Activated gamma-delta T cell treated with Interleukin-2 at 50 U/mL for 16 hours (primary cell): ENCODE measurements at regions not wholly inside any gene's neighbourhood (a gene's known extent, or its start where the extent isn't known, plus 50 kb on each side); places are given as distances from the start of the nearest gene placed in this dataset.
"Not testable (repeated sequence)": the region's sequence is repeated elsewhere in the genome, so short reads cannot be mapped to it uniquely, and the experiment has no call there.

Experiments used
- DNase-seq: peaks from one replicate; pipeline ENCODE4 v3.0.0-alpha.2; 2020

GRCh38 chr9:109986521-109986991, 206.6 kb downstream of the PALM2AKAP2 start:
- no peak for DNase-seq

- DNase-seq, result no peak
Observed at GRCh38 chr9:109989296-109989695, 209.3 kb downstream of the PALM2AKAP2 start.

DNA sequence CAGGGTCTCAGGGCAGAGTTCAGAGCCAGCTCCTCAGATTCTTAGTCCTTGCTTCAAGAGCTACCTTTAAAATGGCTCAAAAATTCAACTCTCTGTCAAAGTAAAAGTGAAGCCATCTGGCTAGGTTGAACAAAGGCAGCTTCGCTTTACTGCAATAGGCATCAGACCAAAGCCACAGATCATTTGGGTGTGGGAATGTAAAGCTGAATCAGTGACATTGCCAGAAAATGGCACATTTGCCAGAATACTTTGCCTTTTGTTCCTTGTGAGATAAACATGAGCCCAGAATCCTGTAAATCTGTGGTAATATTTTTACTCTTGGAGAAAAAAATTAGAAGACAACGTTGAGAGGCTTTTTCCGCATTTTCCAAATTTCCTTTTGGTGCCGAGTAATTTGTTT, 210.5 kb downstream of the PALM2AKAP2 start:
- DNase-seq, result no peak

GRCh38 chr9:109992293-109992692, 212.3 kb downstream of the PALM2AKAP2 start:
- DNase-seq, result no peak

DNA sequence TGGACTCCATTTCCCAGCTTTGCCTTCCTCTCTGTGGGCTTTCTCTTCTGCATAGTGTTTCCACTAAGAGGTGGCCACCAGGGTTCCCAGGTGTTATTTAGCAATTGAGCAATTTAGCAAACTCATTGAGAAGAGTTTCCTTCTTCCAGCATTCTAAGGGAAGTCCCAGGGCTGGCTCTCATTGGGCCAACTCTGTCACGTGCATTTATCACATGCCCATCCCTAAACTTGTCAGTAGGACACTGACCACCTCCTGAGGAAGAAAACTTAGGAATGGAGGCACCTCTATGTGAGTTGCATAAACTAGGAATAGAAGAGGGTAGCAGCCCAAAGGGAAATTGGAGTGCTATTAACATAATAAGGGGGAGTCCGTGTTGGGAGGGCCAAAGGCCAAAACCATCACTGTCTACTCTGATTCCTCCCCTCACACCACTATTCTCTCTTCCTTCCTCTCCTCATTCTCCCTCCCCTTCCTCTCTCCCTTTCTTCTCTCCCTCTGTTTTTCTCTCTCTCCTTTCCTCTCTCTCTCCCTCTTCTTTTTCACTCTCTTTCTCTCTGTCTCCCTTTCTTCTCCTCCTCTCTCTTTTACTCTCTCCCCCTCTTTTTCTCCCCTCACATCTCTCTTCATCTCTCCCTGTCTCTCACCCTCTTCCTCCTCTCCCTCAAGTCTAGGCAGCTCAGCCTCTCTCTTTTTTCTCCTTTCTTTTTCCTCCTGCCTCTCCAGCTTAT, 213.4 kb downstream of the PALM2AKAP2 start:
- DNase-seq, result no peak

- DNase-seq, result no peak
Observed at GRCh38 chr9:109994141-109994540, 213.8 kb downstream of the C9orf152 start.

- no peak for DNase-seq
Observed at GRCh38 chr9:109996936-109997580, 210.9 kb downstream of the C9orf152 start.

- no peak for DNase-seq
Observed at GRCh38 chr9:109997682-109998081, 210.3 kb downstream of the C9orf152 start.

DNA sequence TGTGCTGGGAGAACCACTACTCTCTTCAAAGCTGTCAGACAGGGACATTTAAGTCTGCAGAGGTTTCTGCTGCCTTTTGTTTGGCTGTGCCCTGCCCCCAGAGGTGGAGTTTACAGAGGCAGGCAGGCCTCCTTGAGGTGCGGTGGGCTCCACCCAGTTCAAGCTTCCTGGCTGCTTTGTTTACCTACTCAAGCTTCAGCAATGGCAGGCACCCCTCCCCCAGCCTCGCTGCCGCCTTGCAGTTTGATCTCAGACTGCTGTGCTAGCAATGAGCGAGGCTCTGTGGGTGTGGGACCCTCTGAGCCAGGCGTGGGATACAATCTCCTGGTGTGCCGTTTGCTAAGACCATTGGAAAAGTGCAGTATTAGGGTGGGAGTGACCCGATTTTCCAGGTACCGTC, 202.4 kb downstream of the C9orf152 start:
- not testable (repeated sequence) for DNase-seq

GRCh38 chr9:110006657-110007056, 201.3 kb downstream of the C9orf152 start:
- DNase-seq, result no peak

DNA sequence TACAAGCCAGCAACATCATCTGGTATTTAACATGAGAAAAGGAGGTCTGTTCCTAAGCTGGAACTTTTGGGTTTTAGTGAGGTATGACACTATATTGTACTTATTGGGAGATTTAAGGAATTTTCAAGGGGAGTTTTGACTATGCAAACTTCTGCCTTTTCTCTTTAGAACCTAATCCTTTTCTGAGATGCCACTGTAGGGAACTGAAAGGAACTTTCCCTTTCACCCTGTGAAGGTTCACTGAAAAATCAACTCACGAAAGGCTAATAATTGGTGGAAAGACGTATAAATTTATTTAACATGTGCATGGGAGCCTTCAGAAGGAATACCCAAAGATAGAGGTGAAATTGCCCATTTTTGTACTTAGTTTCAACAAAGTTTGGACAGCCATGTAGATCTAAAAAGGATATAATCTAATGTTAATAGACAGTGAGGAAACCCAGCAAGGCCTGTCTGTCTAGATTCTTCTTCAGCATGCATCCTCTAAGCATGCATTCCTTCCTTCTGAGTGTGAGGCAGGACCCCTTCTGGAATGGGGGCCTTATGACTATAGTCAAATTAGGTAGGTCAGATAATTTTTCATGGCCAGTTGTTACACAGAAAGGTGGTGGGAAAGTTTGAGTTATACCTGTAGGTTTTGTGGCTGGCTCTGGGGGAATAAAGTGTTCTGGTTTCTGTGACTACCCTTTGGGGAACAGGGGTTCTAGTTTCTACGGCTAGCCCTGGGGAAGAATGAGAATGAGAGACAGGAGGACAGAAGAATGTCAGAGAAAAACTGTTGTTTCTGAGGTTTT, 200.3 kb downstream of the C9orf152 start:
- DNase-seq, result no peak

DNA sequence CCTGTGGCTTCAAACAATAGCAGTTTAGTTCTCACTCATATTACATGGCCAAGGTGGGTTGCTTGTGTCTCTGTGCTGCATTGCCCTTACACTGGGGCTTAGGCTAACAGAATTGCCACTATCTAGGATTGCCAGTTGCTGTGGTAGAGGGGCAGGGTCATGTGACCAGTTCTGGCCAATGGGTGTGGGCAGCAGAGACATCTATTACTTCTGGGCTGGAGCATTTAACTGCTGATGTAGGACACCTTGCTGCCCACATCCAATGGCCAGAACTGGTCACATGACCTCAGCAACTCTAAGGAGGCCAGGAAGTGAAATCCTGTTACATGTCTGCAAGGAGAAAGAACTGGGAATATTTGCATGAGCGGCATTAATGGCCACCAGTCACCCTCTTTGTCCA, 199.3 kb downstream of the C9orf152 start:
- DNase-seq, result no peak

GRCh38 chr9:110011628-110012320, 196.2 kb downstream of the C9orf152 start:
- DNase-seq, result no peak

DNA sequence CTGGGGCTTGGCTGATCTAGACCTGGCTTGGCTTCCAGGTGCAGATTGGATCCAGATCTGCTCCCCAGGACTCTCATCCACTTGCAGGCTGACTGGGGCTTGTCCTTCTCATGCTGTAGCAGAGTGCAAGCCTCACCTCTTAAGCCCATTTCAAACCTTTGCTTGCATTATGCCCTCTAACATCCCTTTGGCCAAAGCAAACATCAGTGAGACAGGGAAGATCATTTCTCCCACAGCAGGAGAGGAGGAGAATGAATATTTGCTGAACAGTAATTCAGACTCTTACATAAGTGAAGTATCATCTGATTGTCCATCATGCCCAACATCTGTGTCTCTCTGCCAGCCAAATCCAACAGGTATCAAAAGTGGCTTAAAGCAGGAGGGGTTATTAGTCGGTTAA, 194.9 kb downstream of the C9orf152 start:
- no peak for DNase-seq

GRCh38 chr9:110015759-110016158, 192.2 kb downstream of the C9orf152 start:
- no peak for DNase-seq

DNA sequence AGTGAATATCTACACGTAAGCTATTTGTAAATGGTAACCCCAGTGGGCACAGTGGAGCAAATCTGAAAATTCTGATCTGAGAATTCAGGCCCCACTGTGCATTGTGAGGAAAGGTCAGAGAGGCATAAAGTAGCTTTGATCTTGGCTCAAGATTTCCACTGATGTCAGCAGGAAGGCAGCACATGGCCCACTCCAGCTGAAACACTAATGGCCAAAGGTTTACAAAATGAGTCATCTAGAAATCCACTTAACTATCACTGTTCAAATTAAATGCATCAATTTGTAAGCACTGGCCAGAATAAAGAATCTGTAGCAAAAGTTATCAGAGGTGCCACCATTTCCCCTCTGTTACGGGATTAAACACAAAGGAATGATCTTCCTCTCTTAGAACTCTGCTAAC, 191.6 kb downstream of the C9orf152 start:
- no peak for DNase-seq

- not testable (repeated sequence) for DNase-seq
Observed at GRCh38 chr9:110020216-110020615, 187.7 kb downstream of the C9orf152 start.

GRCh38 chr9:110021891-110022290, 186.1 kb downstream of the C9orf152 start:
- DNase-seq, result no peak

- not testable (repeated sequence) for DNase-seq
Observed at GRCh38 chr9:110023221-110023620, 184.7 kb downstream of the C9orf152 start.

DNA sequence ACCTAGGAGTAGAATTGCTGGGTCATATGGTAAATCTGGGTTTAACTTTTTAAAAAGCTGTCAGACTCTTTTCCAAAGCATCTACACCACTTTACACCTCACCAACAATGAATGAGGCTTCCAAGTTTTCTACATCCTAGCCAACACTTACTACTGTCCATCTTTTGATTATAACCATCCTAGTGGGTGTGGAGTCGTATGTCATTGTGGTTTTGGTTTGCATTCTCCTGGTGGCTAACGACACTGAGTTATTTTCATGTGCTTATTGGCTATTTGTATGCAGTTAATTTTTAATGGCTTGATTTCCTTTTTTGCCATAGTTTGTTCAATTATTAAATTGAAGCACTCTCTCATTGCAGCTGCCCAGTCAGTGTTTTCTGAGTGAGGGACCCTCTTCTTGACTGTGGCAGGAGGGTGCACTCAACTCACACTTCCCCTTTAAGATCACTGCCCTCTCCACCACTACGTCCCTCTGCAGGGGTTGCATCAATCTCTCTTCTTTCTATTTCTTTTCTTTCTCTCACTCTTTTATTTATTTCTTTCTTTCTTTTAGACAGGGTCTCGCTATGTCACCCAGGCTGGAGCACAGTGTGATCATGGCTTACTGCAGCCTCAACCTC, 182.3 kb downstream of the C9orf152 start:
- DNase-seq, result no peak

GRCh38 chr9:110027671-110028081, 180.3 kb downstream of the C9orf152 start:
- no peak for DNase-seq

- no peak for DNase-seq
Observed at GRCh38 chr9:110028271-110028670, 179.7 kb downstream of the C9orf152 start.

GRCh38 chr9:110028676-110029075, 179.3 kb downstream of the C9orf152 start:
- DNase-seq, result no peak
